ENCODE measurements at regions not wholly inside any gene's neighbourhood (a gene's known extent, or its start where the extent isn't known, plus 50 kb on each side); places are given as distances from the start of the nearest gene placed in this dataset.

- TF ChIP-seq CTCF (IDR thresholded peaks at IDR 0.05; ENCODE audit: low read depth, low read length, poor library complexity, severe bottlenecking) (no peak), EZH2phosphoT487 (IDR thresholded peaks at IDR 0.05; ENCODE audit: borderline replicate concordance, low read length) (no peak)
These were observed 85.0 kb upstream of the XCR1 start for GRCh38 chr3:46112296-46112695.
